ENCODE measurements at regions not wholly inside any gene's neighbourhood (a gene's known extent, or its start where the extent isn't known, plus 50 kb on each side); places are given as distances from the start of the nearest gene placed in this dataset.

DNA sequence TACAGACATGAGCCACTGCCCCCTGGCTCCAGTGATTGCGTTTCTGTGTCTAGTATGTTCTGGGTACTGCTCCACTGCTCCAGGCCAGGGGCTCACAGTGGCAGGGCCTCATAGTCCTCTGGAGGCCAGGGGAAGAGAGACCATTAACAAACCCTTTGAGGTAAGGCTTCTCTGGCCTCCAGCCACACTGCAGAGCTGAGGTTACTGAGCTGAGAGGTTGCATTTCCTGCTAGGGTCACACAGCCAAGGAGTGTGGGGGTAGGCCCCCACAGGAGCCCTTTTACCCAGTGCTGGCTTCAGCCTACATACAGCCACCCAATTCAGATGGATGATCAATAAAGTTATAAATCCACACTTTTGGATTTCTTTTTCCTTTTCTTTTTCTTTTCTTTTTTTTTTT lies 50.4 kb upstream of the DLX4 start:
- no peak for DNase-seq (ENCODE audit: low read depth)

All from myocyte (in vitro differentiated cells).